ENCODE measurements at regions not wholly inside any gene's neighbourhood (a gene's known extent, or its start where the extent isn't known, plus 50 kb on each side); places are given as distances from the start of the nearest gene placed in this dataset.

DNA sequence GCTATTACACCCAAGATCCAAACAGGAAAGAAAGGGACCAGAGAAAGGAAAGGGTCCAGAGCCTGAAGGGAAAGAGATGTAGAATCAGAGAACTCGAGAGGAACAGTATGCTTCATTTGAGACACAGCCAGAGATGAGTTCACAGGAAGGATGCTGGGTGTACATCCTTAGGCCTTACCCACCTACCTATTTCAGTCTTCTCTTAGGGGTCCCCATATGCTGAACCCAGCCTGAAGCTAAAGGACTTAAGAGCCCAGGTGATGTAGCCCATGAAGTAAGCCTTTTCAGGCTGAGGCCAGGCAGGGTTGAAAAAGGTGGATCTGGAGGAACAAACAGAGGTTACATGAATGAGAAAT, 338.0 kb upstream of the KCNH8 start:
- no peaks in the 10 kb centered on the region for H3K79me2 ChIP-seq (ENCODE audit: insufficient read depth, low read length)
- TF ChIP-seq EZH2 (IDR thresholded peaks at IDR 0.05; ENCODE audit: borderline replicate concordance, low read length), result no peak
- TF ChIP-seq, protein P1, sequence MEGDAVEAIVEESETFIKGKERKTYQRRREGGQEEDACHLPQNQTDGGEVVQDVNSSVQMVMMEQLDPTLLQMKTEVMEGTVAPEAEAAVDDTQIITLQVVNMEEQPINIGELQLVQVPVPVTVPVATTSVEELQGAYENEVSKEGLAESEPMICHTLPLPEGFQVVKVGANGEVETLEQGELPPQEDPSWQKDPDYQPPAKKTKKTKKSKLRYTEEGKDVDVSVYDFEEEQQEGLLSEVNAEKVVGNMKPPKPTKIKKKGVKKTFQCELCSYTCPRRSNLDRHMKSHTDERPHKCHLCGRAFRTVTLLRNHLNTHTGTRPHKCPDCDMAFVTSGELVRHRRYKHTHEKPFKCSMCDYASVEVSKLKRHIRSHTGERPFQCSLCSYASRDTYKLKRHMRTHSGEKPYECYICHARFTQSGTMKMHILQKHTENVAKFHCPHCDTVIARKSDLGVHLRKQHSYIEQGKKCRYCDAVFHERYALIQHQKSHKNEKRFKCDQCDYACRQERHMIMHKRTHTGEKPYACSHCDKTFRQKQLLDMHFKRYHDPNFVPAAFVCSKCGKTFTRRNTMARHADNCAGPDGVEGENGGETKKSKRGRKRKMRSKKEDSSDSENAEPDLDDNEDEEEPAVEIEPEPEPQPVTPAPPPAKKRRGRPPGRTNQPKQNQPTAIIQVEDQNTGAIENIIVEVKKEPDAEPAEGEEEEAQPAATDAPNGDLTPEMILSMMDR (IDR thresholded peaks at IDR 0.05; ENCODE audit: low read length), result no peak
- no peak overlapping the region for H3K4me2 ChIP-seq (ENCODE audit: low read length)
- no peaks in the 10 kb centered on the region for H3K4me1 ChIP-seq (ENCODE audit: insufficient read depth, low read length, severe bottlenecking)
- no peaks in the 10 kb centered on the region for H3K36me3 ChIP-seq (ENCODE audit: insufficient read depth, low read length)
- no peak overlapping the region for H3K27ac ChIP-seq (ENCODE audit: low read depth, low read length, poor library complexity, severe bottlenecking)
- no peak overlapping the region for H3K4me3 ChIP-seq (ENCODE audit: low read depth, low read length, poor library complexity, severe bottlenecking)
- no peaks in the 10 kb centered on the region for H3K27me3 ChIP-seq (ENCODE audit: insufficient read depth, low read length)
- H2AFZ ChIP-seq (ENCODE audit: low read length), result no peak overlapping the region
- no peaks in the 10 kb centered on the region for H3K9me3 ChIP-seq (ENCODE audit: low read length)
- no peak overlapping the region for H3K9ac ChIP-seq (ENCODE audit: low read length)
- H4K20me1 ChIP-seq (ENCODE audit: insufficient read depth, low read length), result no peaks in the 10 kb centered on the region
- H3K9me2 ChIP-seq (ENCODE audit: low read depth, low read length), result no peaks in the 10 kb centered on the region
- no peaks in the 10 kb centered on the region for H3F3A ChIP-seq (ENCODE audit: insufficient read depth, low read length)

DNA sequence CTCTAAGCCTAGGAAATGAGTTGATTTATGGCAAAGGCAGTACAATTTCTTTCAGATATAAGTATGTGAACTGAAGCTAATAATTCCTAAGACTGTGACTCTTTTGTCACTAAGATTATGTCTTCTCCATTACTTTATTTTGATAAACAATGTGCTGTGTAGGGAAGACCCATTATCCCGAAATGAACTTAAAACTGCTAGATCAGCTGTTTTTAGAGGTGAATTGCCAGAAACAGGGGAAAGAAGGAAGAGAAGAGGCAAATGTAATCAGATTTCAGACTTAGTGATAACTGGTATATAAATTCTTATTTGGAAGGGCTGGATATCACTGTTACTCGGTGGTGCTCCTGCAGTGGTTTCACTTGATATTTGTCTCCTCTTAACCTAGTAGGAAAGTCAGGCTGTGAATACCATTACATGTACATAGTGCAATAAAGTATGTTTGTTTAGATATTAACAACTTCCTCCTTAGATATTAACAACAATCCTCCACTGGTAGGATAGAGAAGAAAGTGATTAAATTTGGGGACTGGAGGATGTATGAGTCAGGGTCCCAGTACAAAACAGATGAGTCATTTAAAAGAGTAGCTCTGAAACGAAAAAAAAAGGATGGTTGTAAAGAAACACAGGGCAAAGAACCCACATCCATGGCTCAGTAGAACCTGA, 338.5 kb upstream of the KCNH8 start:
- H3F3A ChIP-seq (ENCODE audit: insufficient read depth, low read length), result no peaks in the 10 kb centered on the region
- no peak overlapping the region for H2AFZ ChIP-seq (ENCODE audit: low read length)
- no peaks in the 10 kb centered on the region for H3K9me3 ChIP-seq (ENCODE audit: low read length)
- H3K9me2 ChIP-seq (ENCODE audit: low read depth, low read length), result no peaks in the 10 kb centered on the region
- H3K4me3 ChIP-seq (ENCODE audit: low read depth, low read length, poor library complexity, severe bottlenecking), result no peak overlapping the region
- H3K79me2 ChIP-seq (ENCODE audit: insufficient read depth, low read length), result no peaks in the 10 kb centered on the region
- no peak for TF ChIP-seq EZH2 (IDR thresholded peaks at IDR 0.05; ENCODE audit: borderline replicate concordance, low read length)
- TF ChIP-seq, protein P1 (IDR thresholded peaks at IDR 0.05; ENCODE audit: low read length), result no peak
- no peaks in the 10 kb centered on the region for H3K4me1 ChIP-seq (ENCODE audit: insufficient read depth, low read length, severe bottlenecking)
- no peaks in the 10 kb centered on the region for H3K36me3 ChIP-seq (ENCODE audit: insufficient read depth, low read length)
- no peaks in the 10 kb centered on the region for H3K27me3 ChIP-seq (ENCODE audit: insufficient read depth, low read length)
- no peak overlapping the region for H3K9ac ChIP-seq (ENCODE audit: low read length)
- no peaks in the 10 kb centered on the region for H4K20me1 ChIP-seq (ENCODE audit: insufficient read depth, low read length)
- H3K4me2 ChIP-seq (ENCODE audit: low read length), result no peak overlapping the region
- no peak overlapping the region for H3K27ac ChIP-seq (ENCODE audit: low read depth, low read length, poor library complexity, severe bottlenecking)

DNA sequence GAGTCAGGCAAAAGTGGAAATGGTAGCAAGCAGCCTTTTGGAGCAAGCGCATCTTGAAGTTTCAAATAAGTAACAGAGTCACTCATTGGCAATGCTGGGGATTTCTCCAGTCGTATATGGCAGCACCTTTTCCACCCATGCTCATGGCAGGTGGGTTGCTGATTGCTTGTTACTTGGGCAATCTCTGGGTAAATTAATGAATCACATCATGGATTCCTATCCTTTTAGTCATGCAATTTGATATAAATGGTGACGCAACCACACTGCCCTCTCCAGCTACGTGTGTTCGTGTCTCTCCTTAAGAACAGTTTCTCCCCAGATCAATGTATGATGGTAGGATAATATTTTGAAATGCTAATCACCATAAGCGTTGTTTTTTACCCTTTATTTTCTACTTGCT, 339.9 kb upstream of the KCNH8 start:
- Histone ChIP-seq H3K27me3 (ENCODE audit: insufficient read depth, low read length) (no peaks in the 10 kb centered on the region), H3F3A (ENCODE audit: insufficient read depth, low read length) (no peaks in the 10 kb centered on the region), H3K36me3 (ENCODE audit: insufficient read depth, low read length) (no peaks in the 10 kb centered on the region), H3K27ac (ENCODE audit: low read depth, low read length, poor library complexity, severe bottlenecking) (no peak overlapping the region), H3K79me2 (ENCODE audit: insufficient read depth, low read length) (no peaks in the 10 kb centered on the region), H4K20me1 (ENCODE audit: insufficient read depth, low read length) (no peaks in the 10 kb centered on the region), H3K4me3 (ENCODE audit: low read depth, low read length, poor library complexity, severe bottlenecking) (no peak overlapping the region), H2AFZ (ENCODE audit: low read length) (no peak overlapping the region), H3K9me3 (ENCODE audit: low read length) (no peaks in the 10 kb centered on the region), H3K4me2 (ENCODE audit: low read length) (no peak overlapping the region), H3K9ac (ENCODE audit: low read length) (no peak overlapping the region), H3K9me2 (ENCODE audit: low read depth, low read length) (no peaks in the 10 kb centered on the region), H3K4me1 (ENCODE audit: insufficient read depth, low read length, severe bottlenecking) (no peaks in the 10 kb centered on the region)
- no peak for TF ChIP-seq EZH2 (IDR thresholded peaks at IDR 0.05; ENCODE audit: borderline replicate concordance, low read length)
- TF ChIP-seq, protein P1 (IDR thresholded peaks at IDR 0.05; ENCODE audit: low read length), result no peak
